ENCODE measurements at regions not wholly inside any gene's neighbourhood (a gene's known extent, or its start where the extent isn't known, plus 50 kb on each side); places are given as distances from the start of the nearest gene placed in this dataset.
"Not testable (repeated sequence)": the region's sequence is repeated elsewhere in the genome, so short reads cannot be mapped to it uniquely, and the experiment has no call there.

DNA sequence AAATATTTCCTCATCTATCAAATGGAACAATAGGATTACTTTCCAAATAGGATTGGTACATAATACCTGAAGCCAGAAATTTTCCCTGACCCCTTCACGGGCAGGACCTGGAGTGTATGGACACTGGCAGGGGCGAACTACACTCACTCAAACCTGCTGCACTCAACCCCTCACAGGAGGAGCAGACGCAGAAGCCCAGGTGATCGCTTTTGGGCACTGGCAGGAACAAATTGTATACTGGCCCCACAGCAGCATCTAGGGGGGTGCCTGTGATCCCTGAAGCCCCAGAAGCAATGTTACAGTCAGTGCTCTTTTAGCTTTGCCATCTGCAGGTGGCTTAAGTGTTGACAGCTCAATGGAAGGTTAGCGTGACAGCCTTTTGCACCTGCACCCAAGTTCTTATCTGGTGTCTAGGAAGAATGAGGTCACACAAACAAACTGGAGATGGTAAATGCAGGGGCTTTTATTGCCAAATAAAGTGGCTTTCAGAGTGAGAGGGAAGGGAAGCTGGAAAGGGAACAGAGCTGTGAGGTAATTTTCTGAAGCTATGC, 199.2 kb upstream of the NEGR1 start:
- DNase-seq, result no peak

DNA sequence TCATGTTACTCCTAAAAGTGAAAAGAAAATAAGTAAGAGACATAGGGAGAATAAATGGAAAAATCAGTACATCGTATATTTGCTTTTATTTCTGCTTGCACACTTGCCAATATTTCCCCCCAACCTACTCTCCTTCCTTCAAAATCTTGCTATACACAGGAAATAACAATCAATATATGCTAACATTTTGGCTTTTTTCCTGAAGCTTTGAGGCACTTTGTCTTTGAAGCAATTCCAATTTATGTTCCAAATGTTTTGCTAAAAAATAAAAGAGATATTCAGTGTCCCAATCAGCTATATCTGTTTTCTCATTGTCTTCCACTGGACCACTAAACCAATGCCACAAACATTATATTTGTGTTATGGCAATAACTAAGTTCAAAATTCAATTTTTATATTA, 184.0 kb upstream of the NEGR1 start:
- no peak for DNase-seq

DNA sequence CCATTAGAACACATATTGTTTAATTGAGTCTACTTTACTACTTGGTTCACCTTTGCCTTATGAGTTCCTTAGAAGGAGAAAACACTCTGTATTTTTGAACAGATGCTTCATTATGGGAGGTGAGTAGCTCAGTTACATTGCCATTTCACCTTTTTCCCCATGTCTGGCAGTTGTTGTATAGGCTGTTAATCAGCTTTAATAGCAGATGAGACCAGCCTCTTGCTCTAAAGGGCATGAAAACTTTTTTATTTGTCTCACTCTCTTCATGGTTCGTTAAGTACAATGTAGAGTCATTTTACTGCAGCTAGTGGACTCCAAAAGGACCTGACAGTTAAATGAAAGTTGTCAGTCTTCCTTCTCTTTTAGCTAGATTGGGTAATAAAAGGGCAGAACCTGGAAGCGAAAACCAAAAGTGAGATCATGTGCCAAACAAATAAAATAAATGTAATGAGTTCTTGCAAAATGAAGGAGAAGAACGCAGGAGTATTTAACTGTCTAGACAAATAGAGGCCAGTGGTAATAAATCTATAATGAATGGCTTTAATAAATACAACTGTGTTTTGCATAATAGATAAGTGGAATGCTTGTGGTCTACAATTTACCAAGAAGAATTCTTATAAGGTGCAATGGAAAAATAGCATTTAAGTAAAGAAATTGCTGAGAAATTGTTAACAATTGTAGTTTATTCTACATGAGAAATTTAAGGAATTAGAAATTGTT, 180.0 kb upstream of the NEGR1 start:
- DNase-seq, result no peak

DNA sequence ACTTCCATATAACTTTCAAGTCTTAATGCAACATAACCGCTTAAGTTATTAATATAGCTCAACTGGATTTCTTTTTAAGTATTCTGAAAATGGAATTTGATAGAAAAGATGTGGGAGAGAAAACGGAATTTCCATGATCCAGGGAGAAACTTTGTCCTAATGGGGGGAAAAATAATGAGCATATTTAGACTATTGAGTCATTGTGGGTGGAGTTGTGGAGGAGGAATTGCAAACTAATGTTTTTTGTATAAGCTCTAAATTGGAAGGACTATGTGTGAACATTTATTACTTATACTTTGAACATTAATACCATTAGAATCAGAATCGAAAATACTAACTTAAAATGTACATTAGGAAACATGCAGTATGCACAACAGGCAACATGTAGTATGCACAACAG, 159.9 kb upstream of the NEGR1 start:
- no peak for DNase-seq

DNA sequence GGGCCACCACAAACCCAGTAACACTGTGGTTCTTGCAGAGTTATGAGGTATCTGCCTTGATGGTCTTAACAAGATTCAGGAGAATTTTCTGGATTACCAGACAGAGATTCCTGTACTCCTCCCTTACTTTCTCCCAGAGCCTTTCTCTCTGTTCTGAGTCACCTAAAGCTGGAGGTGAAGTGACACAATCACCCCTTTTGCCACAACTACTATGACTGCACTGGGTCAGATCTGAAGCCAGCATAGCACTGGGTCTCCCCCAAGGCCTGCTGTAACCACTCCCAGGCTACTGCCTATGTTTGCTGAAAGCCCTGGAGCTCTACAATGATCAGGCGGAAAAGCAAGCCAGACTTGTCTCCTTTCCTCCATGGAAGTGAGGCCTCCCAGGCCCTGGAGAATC, 156.7 kb upstream of the NEGR1 start:
- no peak for DNase-seq

DNA sequence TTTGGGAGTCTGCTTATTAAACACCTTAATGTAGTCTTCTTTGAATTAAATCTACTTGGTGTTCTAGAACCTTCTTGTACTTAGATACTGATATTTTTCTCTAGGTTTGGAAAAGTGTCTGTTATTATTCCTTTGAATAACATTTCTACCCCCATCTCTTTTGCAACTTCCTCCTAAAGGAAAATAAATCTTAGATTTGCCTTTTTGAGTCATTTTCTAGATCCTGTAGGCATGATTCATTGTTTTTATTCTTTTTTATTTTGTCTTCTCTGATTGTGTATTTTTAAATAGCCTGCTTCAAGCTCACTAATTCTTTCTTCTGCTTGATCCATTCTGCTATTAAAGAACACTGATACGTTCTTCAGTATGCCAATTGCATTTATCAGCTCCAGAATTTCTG, 155.9 kb upstream of the NEGR1 start:
- DNase-seq, result no peak

DNA sequence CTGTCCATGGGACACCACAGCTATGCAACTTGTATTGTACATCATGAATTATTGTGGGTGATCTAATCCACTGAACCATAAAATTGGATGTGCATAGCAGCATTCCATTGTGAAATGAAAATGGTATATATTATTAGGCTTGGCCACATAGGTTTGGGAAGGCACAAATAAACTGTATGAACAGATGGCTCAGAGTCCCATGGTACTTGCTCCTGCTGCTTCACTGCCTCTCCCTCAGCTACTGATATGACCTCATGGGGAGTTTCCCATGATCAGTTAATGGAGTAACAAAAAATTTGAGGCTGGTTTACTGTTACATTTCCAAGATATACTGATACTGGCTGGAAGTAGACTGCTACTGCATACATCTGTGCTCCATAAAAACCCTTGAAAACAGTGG, 152.7 kb upstream of the NEGR1 start:
- DNase-seq, result no peak

DNA sequence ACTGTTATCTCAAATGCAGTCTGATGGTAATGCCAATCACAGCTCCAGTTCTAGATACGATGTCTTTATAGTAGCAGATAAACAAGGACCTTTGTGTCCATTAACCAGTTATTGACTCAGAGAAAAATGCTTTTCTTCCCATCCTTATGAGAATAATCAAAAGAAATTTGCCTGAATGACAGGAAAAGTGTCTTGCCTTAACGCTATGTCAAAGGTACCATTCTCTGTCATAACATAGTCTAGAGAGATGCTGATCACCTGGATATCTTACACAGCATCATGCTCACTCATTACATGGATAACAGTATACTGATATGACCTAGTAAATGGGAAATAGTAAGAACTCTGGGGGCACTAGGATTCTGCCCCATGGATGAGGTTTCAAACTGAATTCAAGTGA, 151.7 kb upstream of the NEGR1 start:
- DNase-seq, result no peak

DNA sequence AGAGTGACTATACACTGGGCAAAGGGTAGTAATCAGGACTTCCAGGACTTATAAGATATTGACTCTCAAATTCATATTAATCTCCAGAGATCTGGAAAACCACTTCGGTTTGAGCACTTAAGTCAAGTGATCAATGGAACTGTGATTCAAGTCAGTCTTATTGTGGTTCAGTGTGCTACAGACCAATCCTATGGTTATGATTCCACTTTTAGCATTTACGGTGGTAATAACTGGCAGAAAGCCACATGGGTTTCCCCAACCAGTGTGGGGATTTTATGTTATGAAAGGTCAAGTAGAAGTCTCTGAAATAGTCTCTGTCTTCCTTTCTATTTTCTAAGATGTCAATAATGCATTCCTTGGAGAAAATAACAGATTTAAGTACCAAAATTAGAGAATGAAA, 151.3 kb upstream of the NEGR1 start:
- no peak for DNase-seq

DNA sequence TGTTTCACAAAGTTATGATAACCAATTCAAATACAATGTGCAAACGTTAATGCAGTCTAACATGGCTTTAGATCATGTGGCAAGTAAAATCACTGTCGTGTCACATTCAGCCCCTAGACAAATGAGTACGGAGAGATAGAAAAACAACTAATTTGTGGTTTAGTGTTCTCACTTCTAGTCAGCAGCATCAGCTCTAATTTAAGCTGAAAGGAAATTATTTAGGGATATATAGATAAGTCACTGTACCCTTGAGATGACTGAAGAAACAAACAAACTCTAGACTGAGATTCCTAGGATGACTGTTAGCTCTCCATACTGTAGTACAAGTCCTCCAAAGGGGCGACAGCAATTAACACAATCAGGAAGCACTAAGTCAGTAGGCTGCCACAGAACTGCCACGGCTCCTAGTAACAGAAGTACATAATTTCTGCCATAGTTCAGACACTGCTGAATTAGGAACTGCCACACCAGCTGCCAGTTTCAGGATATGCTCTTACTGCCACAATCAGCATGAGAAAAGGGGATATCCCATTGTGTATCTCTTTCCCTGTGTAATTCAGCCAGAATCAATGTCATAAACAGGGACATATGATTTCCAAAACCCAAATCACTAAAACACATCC, 150.4 kb upstream of the NEGR1 start:
- DNase-seq, result no peak

DNA sequence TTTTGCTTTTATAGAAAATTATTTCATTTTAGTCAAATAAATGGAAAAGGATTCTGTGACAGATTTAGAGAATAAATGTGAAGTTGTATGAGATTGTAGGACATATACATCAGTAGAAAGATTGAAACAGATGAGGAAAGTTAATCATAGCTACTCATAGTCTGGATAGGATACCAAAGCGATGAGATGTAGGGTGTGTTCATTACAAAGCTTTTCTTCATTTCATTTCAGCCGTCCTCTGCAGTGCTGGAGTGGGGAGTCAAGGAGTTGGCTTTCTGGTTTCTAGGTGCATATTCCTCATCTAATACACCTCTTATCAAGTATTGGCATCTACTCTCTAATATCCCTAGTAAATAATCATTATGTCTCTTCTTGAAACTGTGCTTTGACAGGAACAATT, 149.5 kb upstream of the NEGR1 start:
- no peak for DNase-seq

DNA sequence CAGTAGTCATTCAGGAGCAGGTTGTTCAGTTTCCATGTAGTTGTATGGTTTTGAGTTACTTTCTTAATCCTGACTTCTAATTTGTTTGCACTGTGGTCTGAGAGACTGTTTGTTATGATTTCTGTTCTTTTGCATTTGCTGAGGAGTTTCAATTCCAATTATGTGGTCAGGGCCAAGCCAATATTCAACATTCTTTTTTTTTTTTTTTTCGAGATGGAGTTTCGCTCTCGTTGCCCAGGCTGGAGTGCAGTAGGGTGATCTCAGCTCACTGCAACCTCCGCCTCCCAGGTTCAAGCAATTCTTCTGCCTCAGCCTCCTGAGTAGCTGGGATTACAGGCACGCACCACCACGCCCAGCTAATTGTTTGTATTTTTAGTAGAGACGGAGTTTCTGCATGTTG, 145.9 kb upstream of the NEGR1 start:
- DNase-seq, result not testable (repeated sequence)

DNA sequence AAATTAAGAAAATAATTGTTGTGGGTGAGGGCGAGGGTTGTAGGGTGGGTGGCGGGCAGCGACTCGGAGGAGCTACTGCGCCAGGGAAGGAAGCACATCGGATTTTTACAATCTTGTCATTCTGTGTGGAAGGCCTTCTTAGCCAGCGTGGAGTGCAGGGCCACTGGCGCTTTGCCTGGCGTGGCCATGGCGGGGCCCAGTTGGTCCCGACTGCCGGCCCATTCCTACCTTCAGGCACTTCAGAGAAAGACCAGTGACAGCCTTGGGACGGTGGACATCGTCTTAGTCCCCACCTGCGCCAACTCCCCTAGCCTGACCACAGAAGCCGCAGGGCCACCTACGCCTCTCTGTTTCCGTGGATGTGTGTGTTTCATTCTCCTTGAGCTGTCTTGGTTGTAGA, 136.9 kb upstream of the NEGR1 start:
- no peak for DNase-seq

DNA sequence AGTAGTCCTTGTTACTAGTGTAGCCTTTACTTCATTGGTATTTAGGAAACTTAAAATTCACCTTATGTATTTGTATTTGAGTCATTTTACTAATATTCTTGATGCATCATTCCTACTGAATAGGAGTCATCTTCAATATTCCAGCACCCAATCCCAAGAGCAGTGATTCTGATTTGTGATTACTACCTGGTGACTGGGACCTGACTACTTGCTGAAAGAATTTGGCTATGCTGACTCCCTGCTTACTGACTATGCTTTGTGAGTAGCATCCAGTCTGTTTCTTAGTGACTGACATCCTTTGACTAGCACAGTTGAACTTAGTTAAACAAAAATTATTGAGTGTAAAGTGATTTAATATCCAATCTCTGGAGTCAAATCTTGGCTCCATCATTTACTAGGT, 129.9 kb upstream of the NEGR1 start:
- DNase-seq, result no peak

DNA sequence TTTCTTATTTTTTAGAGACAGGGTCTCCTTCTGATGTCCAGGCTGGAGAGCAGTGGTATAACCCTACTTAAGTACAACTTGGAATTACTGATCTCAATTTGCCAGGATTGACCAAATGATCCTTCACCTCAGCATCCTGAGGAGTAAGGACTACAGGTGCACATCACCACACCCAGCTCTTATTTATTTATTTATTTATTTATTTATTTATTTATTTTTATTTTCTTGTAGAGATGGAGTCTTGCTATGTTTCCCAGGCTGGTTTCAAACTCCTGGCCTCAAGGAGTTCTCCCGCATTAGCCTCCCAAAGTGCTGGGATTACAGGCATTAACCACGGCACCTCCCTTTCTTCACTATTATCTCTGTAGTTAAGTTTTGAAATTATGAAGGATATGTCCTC, 117.5 kb upstream of the NEGR1 start:
- DNase-seq, result no peak

DNA sequence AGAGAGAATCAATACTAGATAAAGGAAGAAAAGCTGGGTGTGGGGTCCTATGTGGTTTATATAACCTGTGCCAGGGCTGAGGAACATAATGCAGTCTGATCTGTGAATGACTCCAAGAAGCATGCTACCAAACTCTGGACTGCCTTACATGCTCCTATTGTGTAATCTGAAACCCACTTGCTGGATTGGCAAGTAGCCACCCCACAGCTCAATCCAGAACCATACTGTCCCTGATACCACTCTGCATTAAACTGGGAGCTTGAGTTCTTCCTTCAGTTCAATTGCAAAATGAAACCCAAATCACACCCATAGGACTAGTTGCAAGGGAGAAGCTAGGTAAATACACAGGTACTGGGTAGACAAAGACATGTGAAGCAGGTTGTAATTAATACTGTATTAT, 115.4 kb upstream of the NEGR1 start:
- DNase-seq, result no peak

DNA sequence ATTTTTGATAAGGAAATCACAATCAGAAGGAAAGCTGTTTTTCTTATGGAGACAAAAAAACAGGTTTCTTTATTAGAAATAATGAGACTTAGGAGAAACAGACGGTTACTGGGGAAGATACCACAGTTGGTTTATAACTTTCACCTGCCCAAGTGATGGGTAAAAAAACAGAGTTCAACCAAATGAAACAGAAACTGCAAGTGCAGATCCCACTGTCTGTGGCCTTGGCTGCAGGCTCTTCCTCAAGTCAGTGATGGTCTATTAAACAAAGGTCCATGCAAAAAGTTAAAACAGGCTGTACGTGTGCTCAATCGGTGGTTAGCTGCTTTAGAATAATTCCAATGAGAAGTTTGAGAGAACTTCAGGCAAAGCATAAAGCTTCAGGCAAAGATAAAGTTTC, 112.1 kb upstream of the NEGR1 start:
- no peak for DNase-seq

DNA sequence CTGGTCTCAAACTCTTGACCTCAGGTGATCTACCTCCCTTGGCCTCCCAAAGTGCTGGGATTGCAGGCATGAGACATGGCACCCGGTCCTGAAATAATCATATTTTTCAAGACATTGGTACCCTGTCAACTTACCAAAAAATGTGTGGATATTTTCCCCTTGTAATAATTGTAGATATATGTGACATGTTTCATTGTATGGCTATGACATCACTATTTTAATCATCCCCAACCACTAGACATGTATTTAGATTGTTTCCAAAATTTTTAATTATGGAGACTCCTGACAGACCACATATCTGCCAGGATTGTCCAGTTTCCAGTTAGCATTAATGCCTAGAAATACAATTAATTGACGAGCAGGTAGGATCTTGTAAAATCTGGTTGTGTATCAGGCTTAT, 96.7 kb upstream of the NEGR1 start:
- DNase-seq, result no peak

DNA sequence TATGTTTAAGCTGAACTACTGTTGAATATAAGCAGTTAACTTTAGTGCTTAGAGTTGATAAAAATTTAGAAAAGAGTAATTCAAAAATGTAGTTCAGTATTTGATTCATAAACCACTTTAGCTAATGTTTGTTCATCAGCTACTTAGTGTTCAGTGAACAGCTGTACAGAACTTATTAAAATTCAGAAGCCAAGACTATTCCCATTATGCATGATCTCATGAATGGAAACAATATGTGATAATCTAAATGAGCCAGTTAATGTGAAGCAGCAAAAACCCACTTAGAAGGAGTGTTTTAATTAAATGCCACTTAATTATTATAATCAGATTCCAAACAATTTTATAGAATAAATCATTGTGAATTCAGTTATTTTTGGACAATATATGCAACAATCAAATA, 92.9 kb upstream of the NEGR1 start:
- DNase-seq, result no peak

DNA sequence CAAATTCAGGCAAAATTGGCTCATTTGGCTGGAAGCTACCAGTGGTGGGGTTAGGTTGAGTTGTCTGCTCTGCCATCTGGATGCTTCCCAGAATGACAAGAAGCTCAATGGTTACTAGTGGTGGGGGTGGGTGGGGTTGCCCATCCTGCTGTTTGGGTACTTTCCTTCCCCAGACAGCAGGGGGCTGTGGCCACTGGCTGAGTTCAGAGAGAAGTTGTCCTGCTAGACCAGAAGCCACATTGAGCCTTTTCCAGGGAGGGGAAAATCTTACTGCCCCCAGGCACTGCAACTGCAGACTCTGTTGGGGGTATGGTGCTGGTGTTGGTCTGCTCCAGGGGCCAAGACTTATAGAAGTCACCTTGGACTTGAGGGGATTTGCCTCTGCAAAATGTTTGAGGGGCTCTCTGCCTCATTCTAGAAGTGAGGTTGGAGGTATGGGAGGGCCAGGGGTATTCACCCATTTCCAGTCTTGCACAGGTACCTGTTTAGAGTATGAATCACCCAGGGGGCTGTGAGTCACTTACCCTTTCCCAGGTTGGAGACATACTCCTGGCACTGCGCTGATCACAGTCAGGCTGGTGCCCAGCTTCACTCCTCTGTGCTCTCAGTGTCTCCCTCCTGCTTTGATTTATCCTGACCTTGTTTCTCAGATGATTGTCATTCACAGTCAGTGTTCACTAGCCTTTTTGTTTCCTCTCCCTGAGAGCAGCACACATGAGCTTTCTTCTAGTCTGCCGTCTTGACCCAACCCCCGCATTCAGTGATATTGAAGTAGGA, 89.1 kb upstream of the NEGR1 start:
- DNase-seq, result no peak

DNA sequence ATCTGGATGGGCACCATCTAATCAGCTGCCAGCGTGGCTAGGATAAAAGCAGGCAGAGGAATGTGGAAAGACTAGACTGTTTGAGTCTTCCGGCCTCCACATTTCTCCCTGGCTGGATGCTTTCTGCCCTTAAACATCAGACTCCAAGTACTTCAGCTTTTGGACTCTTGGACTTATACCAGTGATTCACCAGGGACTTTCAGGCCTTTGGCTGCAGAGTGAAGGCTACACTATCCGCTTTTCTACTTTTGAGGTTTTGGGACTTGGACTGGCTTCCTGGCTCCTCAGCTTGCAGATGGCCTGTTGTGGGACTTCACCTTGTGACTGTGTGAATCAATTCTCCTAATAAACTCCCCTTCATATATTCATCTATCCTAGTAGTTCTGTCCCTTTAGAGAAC, 88.5 kb upstream of the NEGR1 start:
- DNase-seq, result not testable (repeated sequence)

DNA sequence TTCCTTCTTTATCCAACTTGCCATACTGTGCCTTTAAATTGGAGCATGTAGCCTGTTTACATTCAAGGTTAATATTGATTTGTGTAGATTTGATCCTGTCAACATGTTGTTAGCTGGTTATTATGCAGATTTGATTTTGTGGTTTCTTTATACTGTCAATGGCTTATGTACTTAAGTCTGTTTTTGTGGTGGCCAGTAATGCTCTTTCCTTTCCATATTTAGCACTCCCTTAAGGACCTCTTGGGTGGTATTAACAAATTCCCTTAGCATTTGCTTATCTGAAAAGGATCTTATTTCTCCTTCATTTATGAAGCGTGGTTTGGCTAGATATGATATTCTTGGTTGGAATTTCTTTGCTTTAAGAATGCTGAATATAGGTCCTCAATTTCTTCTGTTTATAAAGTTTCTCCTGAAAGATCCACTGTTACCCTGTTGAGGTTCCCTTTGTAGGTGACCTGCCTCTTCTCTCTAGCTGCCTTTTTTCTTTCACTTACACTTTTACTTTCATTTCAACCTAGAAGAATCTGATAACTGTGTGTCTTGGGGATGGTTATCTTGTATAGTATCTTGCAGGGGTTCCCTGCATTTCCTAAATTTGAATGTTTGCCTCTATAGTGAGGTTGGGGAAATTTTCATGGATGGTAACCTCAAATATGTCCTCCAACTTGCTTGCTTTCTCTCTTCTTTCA, 86.9 kb upstream of the NEGR1 start:
- no peak for DNase-seq

DNA sequence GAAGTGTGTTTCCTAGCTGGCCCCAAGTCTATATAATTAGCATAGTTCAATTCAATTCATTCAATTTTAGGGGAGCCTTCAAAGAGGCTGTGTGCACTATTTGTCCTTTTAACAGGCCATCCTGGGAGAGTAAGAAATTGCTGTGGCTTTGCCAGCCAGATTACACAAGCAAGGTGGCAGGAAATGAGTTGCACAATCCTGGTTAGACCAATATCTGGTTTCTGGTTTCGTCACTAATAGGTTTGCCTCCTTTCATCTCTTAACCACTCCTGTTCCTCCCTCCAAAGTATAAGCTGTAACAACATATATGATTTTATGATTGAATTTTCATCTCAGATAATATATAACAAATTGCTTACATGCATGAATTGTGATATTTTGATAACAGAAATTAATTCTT, 84.1 kb upstream of the NEGR1 start:
- no peak for DNase-seq

DNA sequence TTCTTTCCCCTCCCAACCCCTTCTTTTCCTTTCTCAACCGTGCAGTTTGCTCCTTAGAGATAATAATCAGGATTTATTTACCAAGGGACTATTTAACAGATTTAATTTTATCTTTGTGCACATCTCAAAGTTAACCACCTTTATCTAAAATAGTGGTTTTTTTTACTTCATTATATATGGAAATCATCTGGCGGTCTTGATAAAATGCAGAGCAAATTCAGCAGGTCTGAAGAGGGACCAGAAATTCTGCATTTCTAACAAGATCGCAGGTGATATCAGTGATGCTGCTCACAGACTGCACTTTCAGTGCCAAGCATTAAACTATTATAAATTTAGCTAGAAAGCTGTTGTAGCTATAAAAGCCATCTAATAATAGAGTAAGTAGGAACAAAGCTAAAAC, 83.4 kb upstream of the NEGR1 start:
- DNase-seq, result no peak
